GM19025 (cell line): ENCODE measurements at regions not wholly inside any gene's neighbourhood (a gene's known extent, or its start where the extent isn't known, plus 50 kb on each side); places are given as distances from the start of the nearest gene placed in this dataset.

Experiments
- ATAC-seq: cut with Tn5 transposase; IDR thresholded peaks from one replicate; pipeline ENCODE4 v1.9.1; 2021; ENCODE audit warnings: mild to moderate bottlenecking, low read depth, moderate library complexity; ENCODE audit not compliant: unreplicated experiment

DNA sequence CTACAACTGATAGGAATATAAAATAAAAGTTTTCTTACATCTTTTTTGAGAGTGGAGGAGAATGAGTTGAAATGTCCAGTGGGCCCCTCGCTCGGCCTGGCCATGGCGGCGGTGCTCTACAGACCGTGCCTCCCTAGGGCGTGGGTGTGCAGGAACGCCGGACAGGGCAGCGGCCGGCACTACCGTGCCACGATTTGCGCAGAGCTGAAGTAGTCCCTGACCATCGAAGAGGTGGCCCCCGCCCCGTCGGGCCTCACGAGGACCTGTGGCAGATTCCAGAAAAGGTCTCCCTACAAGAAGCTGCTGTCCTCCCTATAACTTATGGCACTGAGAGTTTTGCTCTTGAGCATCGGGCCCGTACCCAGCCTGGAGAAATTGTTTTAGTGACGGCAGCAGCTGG lies 228.9 kb upstream of the ARHGAP24 start:
- no peak for ATAC-seq

DNA sequence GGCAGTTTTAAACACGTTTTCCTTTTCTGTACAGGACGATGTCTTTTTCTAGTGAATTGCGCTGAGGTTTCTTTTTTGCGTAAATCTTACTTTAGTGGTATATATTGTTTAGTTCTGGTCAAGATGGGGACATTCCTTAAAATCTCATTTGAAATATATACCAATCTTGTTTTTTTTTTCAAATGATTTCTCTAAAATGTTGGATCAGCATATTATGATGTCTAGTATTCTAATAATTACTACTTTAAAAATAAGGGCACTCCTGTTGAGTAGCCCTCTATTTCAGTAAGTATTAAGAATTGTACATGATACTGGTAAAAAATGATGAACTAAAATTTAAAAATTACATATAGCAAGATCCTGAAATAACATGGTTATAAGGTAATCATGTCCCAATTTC lies 224.1 kb upstream of the ARHGAP24 start:
- ATAC-seq, result no peak

DNA sequence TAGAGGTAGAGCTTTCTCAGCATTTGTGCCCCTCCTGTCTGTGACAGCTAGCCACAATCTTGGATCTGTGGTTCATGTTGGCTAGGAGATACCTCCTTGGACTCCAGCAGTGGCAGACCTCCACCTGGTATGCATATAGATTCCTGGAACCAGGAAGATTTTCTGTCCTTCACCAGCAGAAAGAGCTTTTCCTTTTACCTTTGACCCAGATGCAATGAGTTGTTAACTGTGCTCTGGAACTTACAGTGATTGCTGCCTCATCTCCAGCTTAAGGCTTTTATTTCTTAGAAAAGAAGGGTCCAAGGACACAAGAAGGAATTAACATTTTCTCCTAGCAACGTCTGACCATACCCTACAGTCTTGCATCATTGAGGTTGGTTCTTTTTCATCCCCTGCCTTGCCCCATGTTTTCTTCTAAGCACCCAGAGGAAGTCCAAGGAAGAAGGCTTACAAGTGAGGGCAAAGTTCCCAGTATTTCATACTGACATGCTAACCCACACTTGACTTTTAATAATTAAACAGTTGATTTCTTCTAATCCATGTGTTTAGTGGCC lies 217.1 kb upstream of the ARHGAP24 start:
- ATAC-seq, result no peak

DNA sequence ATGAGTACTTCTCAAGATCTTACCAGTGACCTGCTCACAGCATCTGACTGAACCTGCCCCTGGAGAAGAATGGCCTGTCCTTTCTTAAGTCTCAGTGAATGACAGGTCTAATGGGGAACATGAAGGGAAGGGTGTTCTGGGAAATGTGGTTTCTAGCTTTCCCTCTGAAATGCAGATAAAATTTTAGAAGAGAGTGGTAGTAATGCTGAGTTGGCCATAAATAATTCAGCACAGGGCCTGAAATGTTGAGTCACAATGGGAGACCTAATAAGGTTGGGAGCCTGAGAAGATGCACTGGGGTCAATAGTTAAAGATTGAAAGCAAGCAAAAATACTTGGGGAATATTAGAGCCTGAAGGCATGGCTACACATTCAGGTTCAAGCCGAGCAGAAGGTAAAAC lies 214.9 kb upstream of the ARHGAP24 start:
- ATAC-seq, result no peak

DNA sequence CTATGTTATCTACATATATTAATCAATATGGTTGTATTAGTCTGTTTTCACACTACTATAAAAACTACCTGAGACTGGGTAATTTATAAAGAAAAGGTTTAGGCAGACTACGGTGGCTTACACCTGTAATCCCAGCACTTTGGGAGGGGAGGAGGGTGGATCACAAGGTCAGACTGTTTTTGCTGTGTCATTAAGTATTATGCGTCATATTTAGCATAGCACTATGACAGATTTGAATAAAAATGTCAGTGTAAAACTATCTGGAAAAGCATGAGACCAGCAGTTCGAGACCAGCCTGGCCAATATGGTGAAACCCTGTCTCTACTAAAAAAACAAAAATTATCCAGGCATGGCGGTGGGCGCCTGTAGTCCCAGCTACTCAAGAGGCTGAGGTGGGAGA lies 209.7 kb upstream of the ARHGAP24 start:
- ATAC-seq, result no peak

DNA sequence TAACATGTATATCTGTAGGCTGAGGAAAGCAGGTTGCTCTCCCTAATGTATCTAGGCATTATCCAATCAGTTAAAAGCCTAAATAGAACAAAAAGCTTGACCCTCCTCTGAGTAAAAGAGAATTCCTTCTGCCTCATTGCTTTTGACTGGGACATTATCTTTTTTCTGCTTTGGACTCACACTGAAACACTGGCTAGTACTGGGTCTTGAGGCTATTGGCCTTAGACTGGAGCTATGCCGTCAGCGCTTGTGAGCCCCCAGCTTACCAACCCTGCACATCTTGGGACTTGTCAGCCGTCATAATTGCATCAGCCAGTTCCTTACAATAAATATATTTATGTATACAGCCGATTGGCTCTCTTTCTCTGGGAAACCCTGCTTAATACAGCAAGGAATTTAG lies 206.8 kb upstream of the ARHGAP24 start:
- ATAC-seq, result no peak

DNA sequence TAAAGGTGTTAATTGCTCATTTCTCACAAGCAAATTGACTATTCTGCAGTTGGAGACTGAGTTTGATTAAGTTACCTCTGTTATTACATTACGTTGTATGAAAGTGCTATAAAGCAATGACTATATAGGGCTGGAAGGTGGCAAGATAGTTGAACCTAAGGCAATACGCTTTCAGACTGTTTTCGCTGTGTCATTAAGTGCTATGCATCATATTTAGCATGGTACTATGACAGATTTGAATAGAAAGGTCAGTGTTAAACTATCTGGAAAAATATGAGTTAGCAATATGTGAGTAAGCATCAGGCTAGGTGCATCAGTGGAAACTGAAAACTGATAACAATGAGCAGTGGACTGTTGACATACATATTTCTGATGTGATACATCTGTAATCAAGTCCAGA lies 206.0 kb upstream of the ARHGAP24 start:
- ATAC-seq, result no peak

DNA sequence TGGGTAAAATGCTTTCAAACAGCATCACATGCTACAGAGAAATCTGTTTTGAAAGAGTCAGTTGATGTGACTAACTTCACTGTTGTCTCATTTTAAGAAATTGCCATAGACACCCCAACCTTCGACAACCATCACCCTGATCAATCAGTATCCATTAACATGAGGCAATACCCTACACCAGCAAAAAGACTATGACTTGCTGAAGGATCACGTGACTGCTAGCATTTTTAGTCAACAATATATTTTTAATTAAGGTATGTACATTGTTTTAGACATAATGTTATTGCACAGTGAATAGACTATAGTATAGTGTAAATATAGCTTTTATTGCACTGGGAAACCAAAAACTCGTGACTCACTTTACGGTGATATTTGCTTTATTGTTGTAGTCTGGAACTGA lies 200.0 kb upstream of the ARHGAP24 start:
- ATAC-seq, result no peak

DNA sequence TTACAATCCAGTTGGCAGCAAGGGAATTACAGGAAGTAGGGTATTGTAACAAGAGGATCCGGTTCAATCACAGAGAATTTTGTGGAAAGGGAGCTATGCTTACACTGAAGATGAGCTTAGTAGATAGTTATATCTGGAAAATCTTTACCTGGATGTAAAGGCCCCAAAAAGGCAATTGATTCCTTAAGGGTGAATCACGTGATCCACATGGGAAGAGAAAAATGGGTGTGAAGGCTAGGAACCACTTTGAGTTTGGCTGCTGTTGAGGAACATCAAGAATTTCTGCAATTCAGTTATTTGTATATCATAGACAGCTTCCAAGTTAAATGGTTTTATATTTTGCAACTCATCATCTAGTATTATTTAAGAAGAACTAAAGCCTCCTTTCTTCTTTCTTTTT lies 194.0 kb upstream of the ARHGAP24 start:
- ATAC-seq, result no peak

DNA sequence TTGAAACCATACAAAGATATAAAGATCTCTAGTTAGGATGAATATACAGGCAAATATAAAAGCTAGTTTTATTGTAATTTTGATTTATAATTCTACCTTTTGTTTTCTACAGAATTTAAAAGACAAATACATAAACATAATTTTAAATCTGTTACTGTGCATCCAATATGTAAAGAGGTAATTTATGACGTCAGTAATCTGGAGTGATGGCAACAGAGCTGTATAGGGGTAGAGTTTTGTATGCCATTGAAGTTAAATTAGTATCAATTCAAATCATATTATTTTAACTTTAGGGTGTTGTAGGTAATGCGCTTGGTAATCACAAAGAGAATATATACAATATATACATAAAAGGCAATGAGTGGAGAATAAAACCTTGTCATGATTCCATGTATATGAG lies 183.7 kb upstream of the ARHGAP24 start:
- no peak for ATAC-seq

DNA sequence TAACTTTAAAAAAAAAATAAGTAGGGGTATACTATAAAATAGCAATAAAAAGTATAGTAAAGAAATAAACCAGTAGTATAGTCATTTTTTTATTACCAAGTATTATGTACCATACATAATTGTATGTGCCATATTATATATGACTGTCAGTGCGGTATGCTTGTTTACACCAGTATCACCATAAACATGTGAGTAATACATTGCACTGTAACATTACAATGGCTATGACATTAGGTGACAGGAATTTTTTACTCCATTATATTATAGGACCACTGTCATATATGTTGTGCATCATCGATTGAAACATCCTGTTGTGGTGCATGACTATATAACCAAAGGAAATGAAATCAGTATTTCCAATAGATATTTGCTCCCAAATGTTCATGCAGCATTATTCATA lies 176.9 kb upstream of the ARHGAP24 start:
- no peak for ATAC-seq

DNA sequence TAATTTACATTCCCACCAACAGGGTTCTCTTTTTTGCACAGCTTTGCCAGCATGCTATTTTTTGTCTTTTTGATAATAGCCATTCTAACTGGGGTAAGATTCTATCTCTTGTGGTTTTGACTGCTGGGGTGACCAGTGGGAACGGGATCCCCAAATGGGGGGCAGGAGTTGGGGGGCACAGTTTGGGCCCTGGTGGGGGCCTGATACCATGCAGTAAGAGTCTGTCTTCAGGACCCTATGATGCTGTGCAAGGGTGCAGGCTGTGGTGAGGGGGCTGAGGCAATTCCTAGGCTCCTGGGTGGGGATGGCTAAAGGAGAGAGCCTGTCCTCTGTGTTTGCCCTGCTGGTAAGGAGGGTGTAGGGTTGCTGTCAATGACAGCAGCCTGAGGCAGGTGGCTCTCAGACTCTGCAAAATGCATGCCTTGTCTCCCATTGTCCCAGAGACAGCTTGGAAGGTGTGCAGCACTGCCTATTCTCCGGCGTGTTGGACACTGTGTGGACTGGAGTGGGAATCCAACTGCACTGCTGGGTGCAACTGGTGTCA lies 172.7 kb upstream of the ARHGAP24 start:
- no peak for ATAC-seq

DNA sequence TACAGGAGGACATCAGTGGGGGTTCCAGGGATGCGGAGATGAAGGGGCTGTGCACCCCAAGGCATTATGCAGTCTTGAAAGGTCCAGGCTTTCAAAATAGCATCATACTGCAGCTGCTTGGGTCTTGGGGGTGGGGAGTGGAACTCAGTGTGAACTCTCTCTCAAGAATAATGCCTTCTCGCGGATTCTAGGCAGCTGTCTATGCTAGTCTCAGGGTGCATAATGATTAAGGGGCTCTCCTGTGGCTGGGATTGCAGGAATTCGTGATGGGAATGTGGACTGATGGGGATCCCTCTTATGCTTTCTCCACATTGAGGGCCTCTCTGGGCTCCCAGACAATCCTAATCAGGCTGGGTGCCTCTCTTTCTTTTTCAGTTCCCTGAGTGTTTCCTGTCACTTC lies 172.2 kb upstream of the ARHGAP24 start:
- no peak for ATAC-seq

DNA sequence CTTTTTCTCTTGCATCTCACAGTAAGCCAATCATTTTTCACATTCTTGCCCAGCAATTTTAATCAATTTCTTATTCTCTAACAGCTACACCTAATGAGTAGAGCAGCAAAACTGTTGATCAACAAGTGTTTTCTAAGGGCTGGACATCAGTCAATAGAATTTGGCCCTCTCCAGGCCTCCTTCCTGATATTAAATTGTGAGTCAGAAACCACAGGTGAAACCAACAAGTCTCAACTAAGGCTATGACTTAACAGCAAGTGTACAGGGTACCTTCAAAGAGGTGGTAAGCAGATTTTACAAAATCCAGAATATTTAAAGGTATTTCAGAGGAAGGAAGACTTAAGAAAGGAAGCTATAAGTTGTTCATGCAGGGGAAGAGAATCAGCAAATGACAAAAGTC lies 156.5 kb upstream of the ARHGAP24 start:
- no peak for ATAC-seq

DNA sequence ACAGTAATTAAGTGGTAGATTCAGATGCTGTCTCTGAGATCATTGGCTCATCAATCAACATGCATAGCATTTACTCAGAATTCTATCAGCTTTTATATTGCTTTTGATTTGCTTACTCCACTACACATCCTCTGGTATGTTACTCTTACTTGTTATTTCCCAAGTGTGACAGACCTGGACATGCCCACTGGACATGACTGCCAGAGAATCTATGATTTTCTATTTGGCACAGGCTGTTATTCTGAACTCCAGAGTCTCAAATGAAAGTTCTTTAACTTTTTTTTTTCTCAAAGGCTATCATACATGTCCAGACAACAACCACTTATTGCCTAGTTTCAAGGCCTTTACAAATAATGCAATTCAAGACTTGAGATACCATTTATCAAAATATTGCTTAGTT lies 116.1 kb upstream of the ARHGAP24 start:
- ATAC-seq, result no peak

DNA sequence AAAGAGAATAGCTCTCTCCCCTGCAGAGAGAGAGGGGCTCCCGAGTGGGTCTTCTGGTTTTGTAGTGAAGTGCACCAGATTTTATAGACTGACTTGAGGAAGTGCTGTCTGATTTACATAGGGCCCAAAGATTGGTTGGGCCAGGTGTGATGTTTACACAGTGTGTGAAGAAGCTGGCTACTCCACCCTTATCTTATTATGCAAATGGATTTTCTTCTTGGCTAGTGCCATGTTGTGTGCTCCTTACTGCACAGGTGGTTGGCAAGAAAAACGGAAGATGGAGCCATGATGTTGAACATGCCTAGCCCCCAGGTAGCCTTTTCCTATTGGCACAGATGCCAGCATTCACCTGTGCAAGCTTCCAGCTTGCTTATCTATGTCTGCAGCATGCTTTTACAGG lies 112.4 kb upstream of the ARHGAP24 start:
- ATAC-seq, result no peak

DNA sequence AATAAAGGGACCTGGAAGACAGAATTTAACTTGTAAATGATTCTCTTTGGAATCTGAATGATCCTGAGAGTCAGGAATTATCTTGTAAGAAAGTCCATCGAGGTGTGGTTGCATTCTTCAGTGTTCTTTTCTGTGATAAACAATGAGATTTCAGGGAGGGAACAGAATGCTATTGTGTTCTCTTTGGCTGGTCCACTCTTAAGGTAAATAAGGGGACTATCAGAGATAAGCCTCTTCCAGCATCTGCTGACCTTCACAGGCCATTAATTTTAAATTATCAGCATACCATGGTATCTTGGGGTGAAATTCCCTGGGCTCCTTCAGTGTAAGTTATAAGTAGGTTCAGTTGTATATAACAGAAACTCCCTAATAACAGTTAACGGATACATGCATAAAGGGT lies 107.1 kb upstream of the ARHGAP24 start:
- ATAC-seq, result no peak

DNA sequence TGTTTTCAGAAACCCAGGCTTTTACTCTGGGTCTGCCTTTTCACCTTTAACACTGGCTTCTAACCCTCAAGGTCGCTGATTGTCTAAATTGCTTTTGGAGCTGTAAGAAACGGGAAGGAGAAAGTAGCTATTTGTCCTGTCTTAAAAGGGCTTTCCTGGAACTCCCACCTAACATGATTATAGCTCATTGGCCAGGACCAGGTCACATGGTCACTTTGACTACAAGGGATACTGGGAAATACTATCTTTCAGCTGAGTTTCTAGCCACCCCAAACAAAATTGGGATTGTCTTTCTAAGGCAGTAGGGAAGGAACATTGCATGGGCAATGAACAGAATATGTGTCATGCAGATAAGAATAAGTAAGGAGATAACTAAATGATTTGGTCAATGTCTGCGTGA lies 106.7 kb upstream of the ARHGAP24 start:
- no peak for ATAC-seq

DNA sequence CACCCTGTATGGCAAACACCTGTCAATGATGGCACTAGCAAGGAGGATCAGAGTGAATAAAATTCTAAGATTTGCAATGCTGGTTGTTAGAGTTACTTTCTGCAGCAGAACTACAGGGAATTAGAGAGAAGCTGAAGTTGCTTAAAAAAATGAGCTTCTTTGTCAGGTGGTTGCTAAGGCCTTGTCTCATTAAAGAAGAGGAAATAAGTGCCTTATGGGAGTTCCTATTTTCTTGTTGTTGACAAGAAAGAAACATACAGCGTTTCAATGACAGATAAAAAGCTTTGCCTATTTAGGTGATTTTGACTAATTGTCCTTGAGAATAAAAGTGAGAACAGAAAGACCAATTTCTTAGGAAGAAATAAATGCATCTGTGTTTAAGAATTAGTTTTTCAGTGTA lies 106.0 kb upstream of the ARHGAP24 start:
- ATAC-seq, result no peak

DNA sequence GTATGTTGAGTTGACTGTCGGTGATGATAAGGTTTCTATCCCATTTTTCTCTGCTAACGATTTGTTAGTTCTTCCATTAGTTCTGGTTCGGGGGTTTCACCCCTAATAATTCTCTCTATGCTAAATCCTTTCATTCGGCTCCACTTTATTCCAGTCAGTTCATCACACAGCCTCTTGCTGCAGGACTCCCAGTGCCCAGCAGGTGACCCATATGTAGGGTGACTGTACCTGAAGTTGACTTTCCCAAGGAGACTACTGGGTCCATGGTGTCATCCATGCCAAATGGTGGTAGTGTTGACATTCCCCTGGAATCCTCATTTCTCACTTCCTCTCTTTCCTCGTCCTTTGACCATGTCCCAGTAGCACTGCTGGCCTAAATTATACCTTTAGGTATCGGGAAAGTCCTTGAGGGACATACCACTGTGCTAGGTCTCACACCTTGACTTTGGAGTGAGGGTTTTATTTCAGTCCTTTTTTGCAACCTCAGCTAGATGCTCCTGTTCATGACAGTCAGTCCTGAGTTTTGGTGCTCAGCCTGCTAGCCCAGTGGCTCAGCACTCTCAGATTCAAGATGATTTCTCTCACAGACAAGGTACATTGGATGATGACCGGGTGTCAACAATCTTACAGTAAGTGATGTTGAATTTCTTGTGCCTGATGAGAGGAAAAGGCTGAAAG lies 105.1 kb upstream of the ARHGAP24 start:
- ATAC-seq, result no peak

DNA sequence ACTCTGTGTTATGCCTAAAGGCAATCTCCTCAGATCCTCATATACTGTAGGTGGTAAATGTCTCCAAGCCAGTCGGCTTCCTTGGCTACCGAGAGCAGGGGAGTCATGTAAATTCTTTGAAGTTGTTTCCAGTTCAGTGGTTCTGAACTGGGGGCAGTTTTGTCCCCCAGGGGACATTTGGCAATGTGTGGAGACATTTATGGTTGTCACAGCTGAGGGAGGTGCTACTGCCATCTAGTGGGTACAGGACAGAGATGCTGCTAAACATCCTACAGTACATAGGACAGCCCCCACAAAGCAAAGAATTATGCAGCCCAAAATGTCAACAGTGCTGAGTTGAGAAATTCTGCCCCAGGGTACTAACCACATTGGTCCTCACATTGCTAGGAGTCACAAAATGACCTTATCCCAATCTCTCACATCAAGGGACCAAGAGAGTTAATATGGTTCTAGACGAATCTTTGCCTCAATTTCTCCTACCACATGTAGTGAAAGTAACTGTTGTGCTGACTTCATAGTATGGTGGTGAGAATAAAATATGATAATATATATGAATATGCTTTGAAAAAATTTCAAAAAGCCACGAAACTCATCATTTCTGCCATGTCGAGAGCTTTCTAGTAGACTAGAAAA lies 104.4 kb upstream of the ARHGAP24 start:
- ATAC-seq, result peak; percentile 83

DNA sequence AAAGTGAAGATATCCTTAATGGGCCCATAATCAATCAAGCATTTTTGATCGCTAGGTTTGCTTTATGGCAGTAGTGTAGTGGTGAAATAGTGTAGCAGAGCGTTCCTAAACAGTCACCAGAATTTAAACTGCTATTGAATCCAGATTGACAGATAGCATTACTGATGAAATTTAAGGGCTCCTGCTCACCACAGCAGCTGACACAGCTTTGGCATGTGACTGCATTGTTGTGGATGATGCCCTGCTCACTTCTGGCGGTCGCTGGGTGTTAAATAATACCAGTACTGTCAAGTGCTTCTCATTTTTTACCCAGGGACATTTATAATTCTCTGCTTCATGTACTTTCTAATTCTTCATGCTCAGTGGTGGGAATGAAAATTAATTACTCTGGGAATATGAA lies 102.0 kb upstream of the ARHGAP24 start:
- no peak for ATAC-seq
